GM12873 (cell line): ENCODE measurements at regions not wholly inside any gene's neighbourhood (a gene's known extent, or its start where the extent isn't known, plus 50 kb on each side); places are given as distances from the start of the nearest gene placed in this dataset.

ENCODE experiments used
- CTCF ChIP-seq: IDR thresholded peaks from 2 replicates; pipeline ENCODE4 v1.5.1; 2012; ENCODE audit warnings: low read depth, mild to moderate bottlenecking, moderate library complexity, low read length, control low read depth; ENCODE audit not compliant: insufficient read depth; ENCODE audit errors: missing control alignments

GRCh38 chr2:145155196-145155595, 635.3 kb upstream of the ZEB2 start:
- TF ChIP-seq CTCF, result no peak

DNA sequence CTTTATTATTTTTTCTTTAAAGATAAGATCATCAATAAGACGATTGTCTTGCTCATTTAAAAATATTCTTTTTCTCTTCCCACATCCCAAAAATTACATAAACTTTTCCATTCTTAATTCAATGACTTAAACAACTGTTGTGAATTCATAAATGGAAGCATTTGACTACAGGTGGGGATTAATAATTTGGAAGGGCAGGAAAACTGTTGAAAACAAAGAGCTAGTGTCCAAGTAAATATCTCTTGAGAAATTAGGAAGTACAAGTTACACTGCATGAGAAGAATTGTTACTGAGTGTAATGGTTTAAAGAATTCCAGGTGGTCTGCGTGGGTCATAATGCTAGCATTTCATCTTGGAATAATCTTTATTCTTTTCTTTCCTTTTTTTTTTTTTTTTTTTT, 634.8 kb upstream of the ZEB2 start:
- no peak for TF ChIP-seq CTCF

DNA sequence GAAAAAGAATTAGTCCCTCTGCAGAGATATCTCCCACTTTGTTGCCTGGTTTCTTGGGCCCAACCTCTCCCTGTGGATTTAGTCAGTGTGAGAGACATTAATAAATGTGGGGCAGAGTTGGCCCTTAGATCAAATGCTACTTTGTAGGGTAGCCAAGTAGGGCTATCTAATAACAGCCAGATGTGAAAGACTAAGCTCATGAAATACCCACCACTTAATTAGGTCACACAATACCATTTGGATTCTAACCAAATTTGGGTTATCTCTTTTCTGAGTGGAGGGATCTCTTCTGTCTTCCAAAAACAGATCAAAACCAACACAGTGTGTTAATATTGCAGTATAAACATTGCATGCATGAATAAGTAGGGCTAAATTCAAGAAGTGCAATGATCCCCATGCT, 626.8 kb upstream of the ZEB2 start:
- no peak for TF ChIP-seq CTCF

GRCh38 chr2:145144131-145144728, 624.3 kb upstream of the ZEB2 start:
- no peak for TF ChIP-seq CTCF

GRCh38 chr2:145141981-145142380, 622.1 kb upstream of the ZEB2 start:
- TF ChIP-seq CTCF, result no peak

DNA sequence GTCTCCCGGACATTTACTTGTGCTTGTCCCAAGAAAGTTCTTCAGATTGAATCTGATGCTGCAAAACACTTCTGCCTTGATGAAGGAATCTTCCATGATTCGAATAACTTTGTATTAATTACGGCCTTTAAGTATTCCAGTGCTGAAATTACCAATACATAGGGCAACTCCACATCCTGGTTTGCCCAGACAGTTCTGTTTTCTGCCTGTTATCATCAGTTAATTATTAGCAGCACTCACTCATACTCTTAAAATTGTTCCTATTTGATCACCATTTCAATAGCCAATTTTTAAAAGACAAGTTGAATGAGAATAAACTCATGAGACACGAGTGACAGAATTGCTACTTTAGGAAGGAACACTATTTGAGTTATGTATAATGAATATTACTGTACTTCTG, 620.7 kb upstream of the ZEB2 start:
- TF ChIP-seq CTCF, result no peak

- no peak for TF ChIP-seq CTCF
Observed at GRCh38 chr2:145138626-145139025, 618.7 kb upstream of the ZEB2 start.
